ENCODE measurements at regions not wholly inside any gene's neighbourhood (a gene's known extent, or its start where the extent isn't known, plus 50 kb on each side); places are given as distances from the start of the nearest gene placed in this dataset.

DNA sequence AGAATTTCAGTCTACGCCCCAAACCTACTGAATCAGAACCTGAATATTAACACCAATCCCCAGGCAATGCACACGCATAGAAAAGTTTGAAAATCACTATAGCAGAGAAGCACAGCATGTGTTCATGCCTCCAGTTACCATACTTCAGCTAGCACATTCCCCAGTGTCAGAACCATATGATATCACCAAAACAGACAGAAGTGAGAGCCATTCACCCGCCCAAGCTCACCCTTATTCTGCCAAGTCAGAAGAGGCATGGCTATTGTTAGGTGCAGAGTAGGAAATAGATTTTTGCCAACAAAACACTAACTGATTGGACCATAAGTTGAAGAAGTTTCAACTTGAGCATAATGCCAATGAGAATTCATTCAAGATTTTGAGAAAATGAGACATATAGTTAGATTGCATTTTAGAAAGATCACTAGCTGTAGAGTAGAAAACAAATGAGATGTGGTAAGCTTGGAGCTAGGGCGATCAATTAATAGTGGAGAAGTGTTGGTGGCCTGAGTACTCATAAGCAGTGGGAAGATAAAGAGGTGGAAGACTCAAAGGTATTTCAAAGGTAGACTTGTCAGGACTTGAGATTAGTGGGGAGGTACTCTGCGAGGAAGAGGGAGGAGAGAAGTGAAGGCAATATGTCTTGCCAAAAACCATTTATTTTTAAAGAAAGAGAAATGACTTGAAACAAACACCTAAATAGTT is 492.4 kb downstream of the SUCLA2 start:
- no peaks in the 10 kb centered on the region for H3K27me3 ChIP-seq
- no peak overlapping the region for H3K4me3 ChIP-seq
- intact Hi-C loops (cut with DNase I) = no loop called here
- TF ChIP-seq POLR2A (IDR thresholded peaks at IDR 0.05) (no peak), POLR2AphosphoS5 (IDR thresholded peaks at IDR 0.05; ENCODE audit: insufficient read depth in 1 of 2, low read depth in 1 of 2) (no peak)
- TF ChIP-seq, protein P1, sequence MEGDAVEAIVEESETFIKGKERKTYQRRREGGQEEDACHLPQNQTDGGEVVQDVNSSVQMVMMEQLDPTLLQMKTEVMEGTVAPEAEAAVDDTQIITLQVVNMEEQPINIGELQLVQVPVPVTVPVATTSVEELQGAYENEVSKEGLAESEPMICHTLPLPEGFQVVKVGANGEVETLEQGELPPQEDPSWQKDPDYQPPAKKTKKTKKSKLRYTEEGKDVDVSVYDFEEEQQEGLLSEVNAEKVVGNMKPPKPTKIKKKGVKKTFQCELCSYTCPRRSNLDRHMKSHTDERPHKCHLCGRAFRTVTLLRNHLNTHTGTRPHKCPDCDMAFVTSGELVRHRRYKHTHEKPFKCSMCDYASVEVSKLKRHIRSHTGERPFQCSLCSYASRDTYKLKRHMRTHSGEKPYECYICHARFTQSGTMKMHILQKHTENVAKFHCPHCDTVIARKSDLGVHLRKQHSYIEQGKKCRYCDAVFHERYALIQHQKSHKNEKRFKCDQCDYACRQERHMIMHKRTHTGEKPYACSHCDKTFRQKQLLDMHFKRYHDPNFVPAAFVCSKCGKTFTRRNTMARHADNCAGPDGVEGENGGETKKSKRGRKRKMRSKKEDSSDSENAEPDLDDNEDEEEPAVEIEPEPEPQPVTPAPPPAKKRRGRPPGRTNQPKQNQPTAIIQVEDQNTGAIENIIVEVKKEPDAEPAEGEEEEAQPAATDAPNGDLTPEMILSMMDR (IDR thresholded peaks at IDR 0.05) = no peak
- H3K4me1 ChIP-seq = no peaks in the 10 kb centered on the region
- H3K9me3 ChIP-seq = no peaks in the 10 kb centered on the region
- no peak overlapping the region for H3K27ac ChIP-seq
- no peak for DNase-seq (ENCODE audit: extremely low spot score in 2 of 2)
- no peaks in the 10 kb centered on the region for H3K36me3 ChIP-seq

DNA sequence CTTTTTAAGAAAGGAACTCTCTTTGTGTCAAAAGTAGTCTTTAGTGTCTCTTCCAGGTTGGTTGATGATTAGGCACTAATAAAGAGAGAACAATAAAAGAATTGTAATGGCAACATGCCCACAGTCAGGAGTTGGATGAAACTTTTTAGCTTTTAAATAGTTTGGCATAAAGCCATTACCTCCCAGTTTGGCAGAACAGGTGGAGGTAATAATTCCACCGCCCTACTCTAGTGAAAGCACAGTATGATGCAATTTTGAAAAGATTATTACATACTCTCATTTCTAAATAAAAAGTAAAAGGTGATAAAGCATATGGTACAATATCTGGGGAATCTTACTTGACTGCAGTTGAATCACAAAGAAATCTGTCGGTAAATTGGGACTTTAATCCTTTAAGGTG is 497.6 kb downstream of the SUCLA2 start:
- Histone ChIP-seq H3K9me3 (no peaks in the 10 kb centered on the region), H3K4me1 (peaks cover 8% of the 10 kb centered on the region), H3K27ac (no peak overlapping the region), H3K4me3 (no peak overlapping the region), H3K27me3 (no peaks in the 10 kb centered on the region), H3K36me3 (no peaks in the 10 kb centered on the region)
- no peak for DNase-seq (ENCODE audit: extremely low spot score in 2 of 2)
- TF ChIP-seq POLR2A (IDR thresholded peaks at IDR 0.05) (no peak), POLR2AphosphoS5 (IDR thresholded peaks at IDR 0.05; ENCODE audit: insufficient read depth in 1 of 2, low read depth in 1 of 2) (peak in 1 of 2 donors; percentile 66)
- intact Hi-C loops (cut with DNase I) = no loop called here

DNA sequence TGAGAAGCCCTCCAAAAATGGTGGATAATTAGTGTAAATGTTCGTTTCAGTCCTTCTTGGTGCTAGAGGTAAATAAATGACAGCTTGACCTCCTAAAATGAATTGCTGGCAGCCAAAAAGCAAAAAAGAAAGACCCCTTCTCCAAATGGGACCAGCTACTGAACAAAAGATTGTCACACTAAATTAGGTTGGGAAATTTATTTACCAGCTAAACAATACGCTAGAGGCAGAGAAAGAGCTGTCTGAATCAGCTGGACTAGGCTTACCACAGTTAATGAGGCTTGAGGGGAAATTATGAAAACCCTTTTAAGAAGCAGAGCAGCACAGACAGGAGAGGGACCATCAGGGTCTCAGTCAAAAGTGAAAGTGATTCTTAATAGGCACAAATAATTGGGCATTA is 498.9 kb downstream of the SUCLA2 start:
- no peak overlapping the region for H3K27ac ChIP-seq
- no peaks in the 10 kb centered on the region for H3K9me3 ChIP-seq
- TF ChIP-seq, protein P1 (IDR thresholded peaks at IDR 0.05) = no peak
- TF ChIP-seq POLR2A (IDR thresholded peaks at IDR 0.05) = no peak
- TF ChIP-seq POLR2AphosphoS5 (IDR thresholded peaks at IDR 0.05; ENCODE audit: insufficient read depth in 1 of 2, low read depth in 1 of 2) = no peak
- H3K27me3 ChIP-seq = no peaks in the 10 kb centered on the region
- H3K4me1 ChIP-seq = peaks cover 8% of the 10 kb centered on the region
- intact Hi-C loops (cut with DNase I) = no loop called here
- no peaks in the 10 kb centered on the region for H3K36me3 ChIP-seq
- H3K4me3 ChIP-seq = no peak overlapping the region
- DNase-seq (ENCODE audit: extremely low spot score in 2 of 2) = no peak

DNA sequence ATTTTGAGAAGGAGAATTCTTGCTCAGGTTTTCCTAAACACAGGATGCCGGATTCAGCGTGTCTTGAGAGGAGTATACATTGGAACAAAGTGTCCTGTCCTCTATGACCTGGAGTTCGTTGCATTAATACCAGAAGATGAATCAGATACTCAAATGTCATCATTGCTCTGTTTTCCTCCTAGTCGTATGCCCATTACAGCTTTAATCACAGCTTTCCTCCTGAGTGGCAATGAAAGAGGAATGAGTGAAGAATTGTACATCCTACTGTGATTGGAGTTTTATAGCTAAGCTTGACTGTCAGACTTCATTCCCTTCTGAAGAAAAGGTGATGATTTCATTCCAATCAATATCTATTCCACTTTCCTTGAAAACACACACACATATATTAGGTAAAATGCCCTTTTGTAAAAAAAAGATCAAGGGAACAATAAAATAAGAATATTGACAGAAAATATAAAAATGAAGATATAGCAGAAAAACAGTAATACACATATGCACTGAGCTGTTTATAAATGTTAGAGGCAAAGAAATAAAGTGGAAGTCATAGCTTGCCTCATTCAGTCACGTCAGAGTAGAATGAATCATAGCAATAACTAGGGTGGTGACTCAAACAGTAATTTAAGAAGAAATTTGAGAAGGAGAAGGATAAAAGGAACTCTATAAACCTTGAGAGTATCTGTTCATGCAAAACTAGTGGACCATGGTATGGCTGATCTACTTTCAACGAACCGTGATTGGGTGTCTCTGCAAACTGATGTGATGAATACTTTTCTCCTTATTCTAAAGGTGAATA is 501.5 kb downstream of the SUCLA2 start:
- peaks cover 8% of the 10 kb centered on the region for H3K4me1 ChIP-seq
- no peak for DNase-seq (ENCODE audit: extremely low spot score in 2 of 2)
- H3K4me3 ChIP-seq = no peak overlapping the region
- no peaks in the 10 kb centered on the region for H3K9me3 ChIP-seq
- H3K36me3 ChIP-seq = no peaks in the 10 kb centered on the region
- TF ChIP-seq, protein P1 (IDR thresholded peaks at IDR 0.05) = no peak
- TF ChIP-seq POLR2AphosphoS5 (IDR thresholded peaks at IDR 0.05; ENCODE audit: insufficient read depth in 1 of 2, low read depth in 1 of 2) = peak in 1 of 2 donors; percentile 59
- no peak overlapping the region for H3K27ac ChIP-seq
- intact Hi-C loops (cut with DNase I) = no loop called here
- H3K27me3 ChIP-seq = no peaks in the 10 kb centered on the region

DNA sequence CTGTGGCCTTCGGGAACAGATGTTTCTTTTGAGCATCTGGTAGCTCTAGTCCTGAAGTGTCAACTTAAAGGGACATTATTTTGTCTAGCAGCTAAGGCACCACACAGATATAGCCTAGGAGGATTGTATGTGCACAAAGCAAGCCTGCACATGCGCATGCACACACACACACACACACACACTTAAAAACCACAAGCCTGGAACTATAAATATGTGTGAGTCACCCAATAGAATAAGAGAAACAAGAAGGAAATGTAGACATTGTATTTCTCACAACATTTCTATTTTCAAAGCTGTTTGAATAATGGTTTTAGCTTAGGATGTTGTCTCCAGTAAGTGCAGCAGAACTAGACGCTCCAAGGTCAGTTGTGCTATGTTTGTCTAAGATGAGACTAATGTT is 516.5 kb downstream of the SUCLA2 start:
- H3K4me1 ChIP-seq = no peaks in the 10 kb centered on the region
- no peak for TF ChIP-seq POLR2AphosphoS5 (IDR thresholded peaks at IDR 0.05; ENCODE audit: insufficient read depth in 1 of 2, low read depth in 1 of 2)
- TF ChIP-seq, protein P1 (IDR thresholded peaks at IDR 0.05) = no peak
- TF ChIP-seq POLR2A (IDR thresholded peaks at IDR 0.05) = no peak
- no peaks in the 10 kb centered on the region for H3K27me3 ChIP-seq
- no peaks in the 10 kb centered on the region for H3K36me3 ChIP-seq
- H3K4me3 ChIP-seq = no peak overlapping the region
- intact Hi-C loops (cut with DNase I) = no loop called here
- no peak overlapping the region for H3K27ac ChIP-seq
- no peak for DNase-seq (ENCODE audit: extremely low spot score in 2 of 2)
- H3K9me3 ChIP-seq = no peaks in the 10 kb centered on the region

All from vagina (tissue), 2 donors.